Neural cell (in vitro differentiated cells): ENCODE measurements at regions not wholly inside any gene's neighbourhood (a gene's known extent, or its start where the extent isn't known, plus 50 kb on each side); places are given as distances from the start of the nearest gene placed in this dataset.

Experiments
- H2AFZ ChIP-seq: fragments of 200-600, 300-800 bp; sonication (generic), shearing (Covaris generic); 2 replicates; pipeline ENCODE4 v1.6.0; 2014; ENCODE audit warnings: low read depth, mild to moderate bottlenecking, antibody characterized with exemption, low read length, moderate library complexity
- H3F3A ChIP-seq: fragments of 200-600 bp; shearing (Covaris generic); 2 replicates; pipeline ENCODE4 v1.6.1; 2016; ENCODE audit warnings: mild to moderate bottlenecking, moderate library complexity, mixed read lengths, antibody characterized with exemption, low read length; ENCODE audit not compliant: insufficient read depth, poor library complexity, severe bottlenecking
- H3K27ac ChIP-seq: fragments of 200-600, 300-800 bp; sonication (generic), shearing (Covaris generic); 2 replicates; pipeline ENCODE4 v1.5.1; 2014; ENCODE audit warnings: mild to moderate bottlenecking, low read length, moderate library complexity
- H3K27me3 ChIP-seq: fragments of 300-800, 200-600 bp; sonication (generic), shearing (Covaris generic); 2 replicates; pipeline ENCODE4 v1.6.0; 2014; ENCODE audit warnings: mild to moderate bottlenecking, low read depth, low read length, moderate library complexity; ENCODE audit not compliant: insufficient read depth
- H3K36me3 ChIP-seq: fragments of 300-800, 200-600 bp; sonication (generic), shearing (Covaris generic); 2 replicates; pipeline ENCODE4 v1.5.1; 2014; ENCODE audit warnings: mild to moderate bottlenecking, antibody characterized with exemption, low read length, moderate library complexity; ENCODE audit not compliant: insufficient read depth
- H3K4me2 ChIP-seq: fragments of 300-800, 200-600 bp; sonication (generic), shearing (Covaris generic); 2 replicates; pipeline ENCODE4 v1.6.0; 2014; ENCODE audit warnings: mild to moderate bottlenecking, low read length
- H3K4me3 ChIP-seq: fragments of 300-800, 200-600 bp; sonication (generic), shearing (Covaris generic); 2 replicates; pipeline ENCODE4 v1.5.1; 2014; ENCODE audit warnings: mild to moderate bottlenecking, low read length, moderate library complexity
- H3K79me2 ChIP-seq: fragments of 200-600 bp; shearing (Covaris generic); replicated peaks from 2 replicates; pipeline ENCODE4 v1.6.0; 2014; ENCODE audit warnings: mild to moderate bottlenecking, low read length, moderate library complexity; ENCODE audit not compliant: insufficient read depth
- H3K9ac ChIP-seq: fragments of 300-800, 200-600 bp; sonication (generic), shearing (Covaris generic); 2 replicates; pipeline ENCODE4 v1.6.1; 2016; ENCODE audit warnings: mild to moderate bottlenecking, low read length, mixed read lengths
- H3K9me2 ChIP-seq: fragments of 200-600 bp; shearing (Covaris generic); 2 replicates; pipeline ENCODE4 v1.6.1; 2016; ENCODE audit warnings: mild to moderate bottlenecking, low read length, mixed read lengths; ENCODE audit not compliant: insufficient read depth
- H3K9me3 ChIP-seq: fragments of 200-600, 300-800 bp; sonication (generic), shearing (Covaris generic); 2 replicates; pipeline ENCODE4 v1.6.1; 2016; ENCODE audit warnings: mild to moderate bottlenecking, mixed run types, low read length, moderate library complexity, mixed read lengths
- H4K20me1 ChIP-seq: fragments of 200-600 bp; shearing (Covaris generic); 2 replicates; pipeline ENCODE4 v1.6.1; 2016; ENCODE audit warnings: mild to moderate bottlenecking, mixed run types; ENCODE audit not compliant: insufficient read depth
- EP300 ChIP-seq: fragments of 450-650 bp; conservative IDR thresholded peaks from 2 replicates; pipeline ENCODE4 v1.6.1; 2014; ENCODE audit warnings: antibody characterized with exemption, mild to moderate bottlenecking, moderate library complexity; ENCODE audit not compliant: poor library complexity, severe bottlenecking
- EZH2 ChIP-seq: fragments of 200-600, 300-800 bp; shearing (Covaris generic), sonication (generic); IDR thresholded peaks from 2 replicates; pipeline ENCODE4 v1.6.1; 2014; ENCODE audit warnings: antibody characterized with exemption, low read length, borderline replicate concordance, mild to moderate bottlenecking; ENCODE audit not compliant: insufficient read depth, poor library complexity, severe bottlenecking
- MXI1 ChIP-seq: fragments of 450-650 bp; conservative IDR thresholded peaks from 2 replicates; pipeline ENCODE4 v1.6.1; 2014; ENCODE audit warnings: antibody characterized with exemption, mild to moderate bottlenecking; ENCODE audit not compliant: poor library complexity, severe bottlenecking
- POLR2AphosphoS5 ChIP-seq: IDR thresholded peaks from 2 replicates; pipeline ENCODE4 v1.6.1; 2012
- RAD21 ChIP-seq: fragments of 450-650 bp; conservative IDR thresholded peaks from 2 replicates; pipeline ENCODE4 v1.6.1; 2014; ENCODE audit warnings: antibody characterized with exemption, mild to moderate bottlenecking, moderate library complexity
- SMC3 ChIP-seq: fragments of 450-650 bp; conservative IDR thresholded peaks from 2 replicates; pipeline ENCODE4 v1.6.1; 2014; ENCODE audit warnings: antibody characterized with exemption, mild to moderate bottlenecking, moderate library complexity; ENCODE audit not compliant: poor library complexity
- TAF1 ChIP-seq: IDR thresholded peaks from 2 replicates; pipeline ENCODE4 v1.6.1; 2012; ENCODE audit warnings: low read depth
- TF ChIP-seq, protein P1 (sequence below): IDR thresholded peaks from 2 replicates; pipeline ENCODE4 v1.6.1; 2012; ENCODE audit warnings: borderline replicate concordance
- TF ChIP-seq, protein P2 (sequence below): fragments of 450-650 bp; IDR thresholded peaks from 2 replicates; pipeline ENCODE4 v1.5.1; 2014; ENCODE audit warnings: antibody characterized with exemption, mild to moderate bottlenecking, moderate library complexity; ENCODE audit not compliant: poor library complexity, severe bottlenecking

DNA sequence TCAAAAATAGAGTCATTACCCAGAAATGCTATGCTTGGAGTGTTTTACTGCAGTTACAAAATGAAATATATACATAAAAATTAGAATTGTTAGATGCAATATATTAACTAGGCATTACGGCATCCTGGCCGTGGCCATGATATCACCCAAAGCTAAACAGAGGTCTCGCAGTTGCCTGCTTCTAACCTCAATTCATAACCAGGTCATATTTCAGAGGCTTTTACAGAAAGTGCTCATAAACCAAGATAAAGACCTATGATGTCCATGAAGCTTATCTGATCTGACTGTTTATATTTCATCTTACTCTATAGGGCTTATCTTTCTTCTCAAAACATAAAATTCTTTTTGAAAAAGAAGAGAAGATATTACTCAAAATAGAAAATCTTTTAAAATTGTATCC is 664.5 kb upstream of the SALL1 start:
- no peaks in the 10 kb centered on the region for H3K9me3 ChIP-seq
- no peak overlapping the region for H3K27ac ChIP-seq
- no peaks in the 10 kb centered on the region for H3K36me3 ChIP-seq

DNA sequence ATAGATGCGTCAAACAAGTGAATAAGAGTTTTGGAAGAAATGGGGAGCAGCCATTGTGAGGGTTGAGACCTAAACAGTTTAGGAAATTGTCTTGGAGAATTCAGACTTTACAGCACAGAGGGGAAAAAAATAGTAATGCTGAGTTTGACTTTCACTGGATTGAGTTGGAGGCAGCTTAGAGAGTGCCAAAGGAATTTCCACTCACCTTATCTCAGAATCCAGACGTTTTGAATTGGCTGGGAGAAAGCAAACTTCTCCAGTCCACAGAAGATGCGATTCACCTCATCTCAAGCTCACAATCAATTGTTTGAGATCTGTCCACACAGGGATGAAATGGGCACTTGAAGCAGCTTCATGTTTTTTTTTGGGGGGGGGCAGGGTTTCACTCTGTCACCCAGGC is 663.5 kb upstream of the SALL1 start:
- no peaks in the 10 kb centered on the region for H4K20me1 ChIP-seq
- no peaks in the 10 kb centered on the region for H3K9me2 ChIP-seq
- H2AFZ ChIP-seq: no peak overlapping the region
- H3K4me3 ChIP-seq: no peak overlapping the region
- TF ChIP-seq SMC3 (no peak), MXI1 (no peak), EZH2 (no peak), EP300 (no peak), TAF1 (no peak), POLR2AphosphoS5 (no peak), RAD21 (no peak)
- TF ChIP-seq, protein P1, sequence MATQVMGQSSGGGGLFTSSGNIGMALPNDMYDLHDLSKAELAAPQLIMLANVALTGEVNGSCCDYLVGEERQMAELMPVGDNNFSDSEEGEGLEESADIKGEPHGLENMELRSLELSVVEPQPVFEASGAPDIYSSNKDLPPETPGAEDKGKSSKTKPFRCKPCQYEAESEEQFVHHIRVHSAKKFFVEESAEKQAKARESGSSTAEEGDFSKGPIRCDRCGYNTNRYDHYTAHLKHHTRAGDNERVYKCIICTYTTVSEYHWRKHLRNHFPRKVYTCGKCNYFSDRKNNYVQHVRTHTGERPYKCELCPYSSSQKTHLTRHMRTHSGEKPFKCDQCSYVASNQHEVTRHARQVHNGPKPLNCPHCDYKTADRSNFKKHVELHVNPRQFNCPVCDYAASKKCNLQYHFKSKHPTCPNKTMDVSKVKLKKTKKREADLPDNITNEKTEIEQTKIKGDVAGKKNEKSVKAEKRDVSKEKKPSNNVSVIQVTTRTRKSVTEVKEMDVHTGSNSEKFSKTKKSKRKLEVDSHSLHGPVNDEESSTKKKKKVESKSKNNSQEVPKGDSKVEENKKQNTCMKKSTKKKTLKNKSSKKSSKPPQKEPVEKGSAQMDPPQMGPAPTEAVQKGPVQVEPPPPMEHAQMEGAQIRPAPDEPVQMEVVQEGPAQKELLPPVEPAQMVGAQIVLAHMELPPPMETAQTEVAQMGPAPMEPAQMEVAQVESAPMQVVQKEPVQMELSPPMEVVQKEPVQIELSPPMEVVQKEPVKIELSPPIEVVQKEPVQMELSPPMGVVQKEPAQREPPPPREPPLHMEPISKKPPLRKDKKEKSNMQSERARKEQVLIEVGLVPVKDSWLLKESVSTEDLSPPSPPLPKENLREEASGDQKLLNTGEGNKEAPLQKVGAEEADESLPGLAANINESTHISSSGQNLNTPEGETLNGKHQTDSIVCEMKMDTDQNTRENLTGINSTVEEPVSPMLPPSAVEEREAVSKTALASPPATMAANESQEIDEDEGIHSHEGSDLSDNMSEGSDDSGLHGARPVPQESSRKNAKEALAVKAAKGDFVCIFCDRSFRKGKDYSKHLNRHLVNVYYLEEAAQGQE: no peak
- TF ChIP-seq, protein P2, sequence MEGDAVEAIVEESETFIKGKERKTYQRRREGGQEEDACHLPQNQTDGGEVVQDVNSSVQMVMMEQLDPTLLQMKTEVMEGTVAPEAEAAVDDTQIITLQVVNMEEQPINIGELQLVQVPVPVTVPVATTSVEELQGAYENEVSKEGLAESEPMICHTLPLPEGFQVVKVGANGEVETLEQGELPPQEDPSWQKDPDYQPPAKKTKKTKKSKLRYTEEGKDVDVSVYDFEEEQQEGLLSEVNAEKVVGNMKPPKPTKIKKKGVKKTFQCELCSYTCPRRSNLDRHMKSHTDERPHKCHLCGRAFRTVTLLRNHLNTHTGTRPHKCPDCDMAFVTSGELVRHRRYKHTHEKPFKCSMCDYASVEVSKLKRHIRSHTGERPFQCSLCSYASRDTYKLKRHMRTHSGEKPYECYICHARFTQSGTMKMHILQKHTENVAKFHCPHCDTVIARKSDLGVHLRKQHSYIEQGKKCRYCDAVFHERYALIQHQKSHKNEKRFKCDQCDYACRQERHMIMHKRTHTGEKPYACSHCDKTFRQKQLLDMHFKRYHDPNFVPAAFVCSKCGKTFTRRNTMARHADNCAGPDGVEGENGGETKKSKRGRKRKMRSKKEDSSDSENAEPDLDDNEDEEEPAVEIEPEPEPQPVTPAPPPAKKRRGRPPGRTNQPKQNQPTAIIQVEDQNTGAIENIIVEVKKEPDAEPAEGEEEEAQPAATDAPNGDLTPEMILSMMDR: no peak
- H3F3A ChIP-seq: no peaks in the 10 kb centered on the region
- H3K4me2 ChIP-seq: no peak overlapping the region
- no peaks in the 10 kb centered on the region for H3K27me3 ChIP-seq
- H3K9ac ChIP-seq: no peak overlapping the region
- no peaks in the 10 kb centered on the region for H3K9me3 ChIP-seq
- H3K79me2 ChIP-seq: no peaks in the 10 kb centered on the region
- H3K36me3 ChIP-seq: no peaks in the 10 kb centered on the region
- H3K27ac ChIP-seq: no peak overlapping the region

More for the DNA sequence above, 664.5 kb upstream of the SALL1 start:
- Histone ChIP-seq H3F3A (no peaks in the 10 kb centered on the region), H3K9me2 (no peaks in the 10 kb centered on the region), H3K79me2 (no peaks in the 10 kb centered on the region), H3K4me2 (no peak overlapping the region), H2AFZ (no peak overlapping the region), H3K4me3 (no peak overlapping the region), H3K27me3 (no peaks in the 10 kb centered on the region), H4K20me1 (no peaks in the 10 kb centered on the region), H3K9ac (no peak overlapping the region)
- TF ChIP-seq, protein P2: no peak
- no peak for TF ChIP-seq SMC3
